SK-N-SH (cell line): ENCODE measurements at regions not wholly inside any gene's neighbourhood (a gene's known extent, or its start where the extent isn't known, plus 50 kb on each side); places are given as distances from the start of the nearest gene placed in this dataset.

Experiments used
- CTCF ChIA-PET: fragments of 300-600, 350-600 bp; formaldehyde crosslinking; extraction: SDS; loops from one replicate; lab custom pipeline; 2021; lab: Yijun Ruan, JAX
- POLR2A ChIA-PET: fragments of 350-600 bp; sonication (Branson Sonifier 250); formaldehyde crosslinking; extraction: SDS; loops from one replicate; lab custom pipeline; 2020; ENCODE audit warnings: antibody characterized with exemption, inconsistent platforms; lab: Yijun Ruan, JAX
- DNase-seq: peaks from one replicate; pipeline ENCODE4 v3.0.0; 2012
- H2AFZ ChIP-seq: fragments of 200-600 bp; sonication (generic); 2 replicates; pipeline ENCODE4 v1.8.1; 2016; ENCODE audit warnings: antibody characterized with exemption, mild to moderate bottlenecking, low read depth
- H3F3A ChIP-seq: fragments of 200-600 bp; sonication (generic); replicated peaks from 2 replicates; pipeline ENCODE3; 2016; ENCODE audit warnings: antibody characterized with exemption, mild to moderate bottlenecking; ENCODE audit not compliant: insufficient read depth
- H3K27ac ChIP-seq, 2 experiments: fragments of 200-500 bp in 1 of 2; fragments of 200-600 bp in 1 of 2; sonication (Bioruptor generic) in 1 of 2; sonication (generic), shearing (Covaris generic) in 1 of 2; 2 replicates each; pipeline versions ENCODE4 v1.5.1 to v1.6.1; 2014 to 2016; ENCODE audit warnings: low read depth in 2 of 2, inconsistent platforms in 1 of 2, low read length in 1 of 2, mild to moderate bottlenecking in 1 of 2, mixed read lengths in 1 of 2
- H3K27me3 ChIP-seq: fragments of 200-600 bp; sonication (generic), shearing (Covaris generic); 2 replicates; pipeline ENCODE4 v1.6.1; 2016; ENCODE audit warnings: mixed run types; ENCODE audit not compliant: insufficient read depth
- H3K36me3 ChIP-seq, 2 experiments: fragments of 200-500 bp in 1 of 2; fragments of 200-600 bp in 1 of 2; sonication (Bioruptor generic) in 1 of 2; sonication (generic) in 1 of 2; replicated peaks in 1 of 2; 2 replicates each; pipeline versions ENCODE3 to v1.5.1; 2014 to 2016; ENCODE audit warnings: low read length in 1 of 2, mild to moderate bottlenecking in 1 of 2; ENCODE audit not compliant: insufficient read depth in 2 of 2, control insufficient read depth in 1 of 2
- H3K4me1 ChIP-seq, 2 experiments: fragments of 200-500 bp in 1 of 2; fragments of 200-600 bp in 1 of 2; sonication (Bioruptor generic) in 1 of 2; sonication (generic), shearing (Covaris generic) in 1 of 2; 2 replicates each; pipeline versions ENCODE4 v1.5.1 to v1.6.1; 2014 to 2016; ENCODE audit warnings: low read depth in 1 of 2, low read length in 1 of 2, mixed run types in 1 of 2; ENCODE audit not compliant: insufficient read depth in 2 of 2, control insufficient read depth in 1 of 2
- H3K4me2 ChIP-seq: fragments of 200-600 bp; sonication (generic), shearing (Covaris generic); 2 replicates; pipeline ENCODE4 v1.6.1; 2017; ENCODE audit warnings: mixed run types
- H3K4me3 ChIP-seq, 2 experiments: fragments of 200-500 bp in 1 of 2; fragments of 200-600 bp in 1 of 2; sonication (Bioruptor generic) in 1 of 2; sonication (generic), shearing (Covaris generic) in 1 of 2; 2 replicates each; pipeline versions ENCODE4 v1.5.1 to v1.8.1; 2014 to 2016; ENCODE audit warnings: low read depth in 2 of 2, inconsistent platforms in 1 of 2, low read length in 1 of 2, mild to moderate bottlenecking in 1 of 2, mixed read lengths in 1 of 2, moderate library complexity in 1 of 2
- H3K79me2 ChIP-seq: fragments of 200-600 bp; sonication (generic); 2 replicates; pipeline ENCODE4 v1.8.1; 2017; ENCODE audit warnings: mild to moderate bottlenecking; ENCODE audit not compliant: insufficient read depth
- H3K9ac ChIP-seq: fragments of 200-600 bp; sonication (generic); 2 replicates; pipeline ENCODE4 v1.6.1; 2017; ENCODE audit warnings: mixed run types
- H3K9me2 ChIP-seq: fragments of 200-600 bp; sonication (generic); 2 replicates; pipeline ENCODE4 v1.6.1; 2017; ENCODE audit warnings: mixed run types
- H3K9me3 ChIP-seq: fragments of 200-600 bp; sonication (generic); 2 replicates; pipeline ENCODE4 v1.6.1; 2017; ENCODE audit warnings: mixed run types, mild to moderate bottlenecking, moderate library complexity
- H4K20me1 ChIP-seq: fragments of 200-600 bp; sonication (generic); 2 replicates; pipeline ENCODE4 v1.6.1; 2017; ENCODE audit warnings: mild to moderate bottlenecking, mixed run types; ENCODE audit not compliant: insufficient read depth
- FOXM1 ChIP-seq: IDR thresholded peaks from 2 replicates; pipeline ENCODE4 v1.4.0; 2012; ENCODE audit warnings: low read depth, mild to moderate bottlenecking
- GABPA ChIP-seq: IDR thresholded peaks from 2 replicates; pipeline ENCODE4 v1.4.0; 2012; ENCODE audit warnings: low read depth, mild to moderate bottlenecking
- GATA2 ChIP-seq: sonication (generic); formaldehyde crosslinking; IDR thresholded peaks from 2 replicates; pipeline ENCODE4 v1.5.0; 2020; ENCODE audit warnings: mild to moderate bottlenecking, missing genetic modification reagents
- IRF3 ChIP-seq: fragments of 150-350 bp; IDR thresholded peaks from 2 replicates; pipeline ENCODE4 v1.6.1; 2016; ENCODE audit warnings: mild to moderate bottlenecking, low read depth, low read length
- MAX ChIP-seq: IDR thresholded peaks from 2 replicates; pipeline ENCODE4 v1.4.0; 2012; ENCODE audit warnings: low read depth
- MEF2A ChIP-seq: IDR thresholded peaks from 2 replicates; pipeline ENCODE4 v1.4.0; 2012; ENCODE audit warnings: low read depth, borderline replicate concordance
- MXI1 ChIP-seq: IDR thresholded peaks from 2 replicates; pipeline ENCODE4 v1.6.1; 2012; ENCODE audit warnings: mild to moderate bottlenecking, low read depth, low read length, improper control_type of control experiment
- NFIC ChIP-seq: IDR thresholded peaks from 2 replicates; pipeline ENCODE4 v1.4.0; 2012; ENCODE audit warnings: borderline replicate concordance
- NRF1 ChIP-seq: IDR thresholded peaks from 2 replicates; pipeline ENCODE4 v1.6.1; 2012; ENCODE audit warnings: low read depth, mild to moderate bottlenecking, low read length
- PBX3 ChIP-seq: IDR thresholded peaks from 2 replicates; pipeline ENCODE4; 2012
- POLR2AphosphoS5 ChIP-seq: IDR thresholded peaks from 2 replicates; pipeline ENCODE4 v1.6.1; 2012; ENCODE audit warnings: low read depth, low read length
- RXRA ChIP-seq: IDR thresholded peaks from 2 replicates; pipeline ENCODE4 v1.4.0; 2012; ENCODE audit warnings: low read depth, mild to moderate bottlenecking, borderline replicate concordance
- TCF12 ChIP-seq: IDR thresholded peaks from 2 replicates; pipeline ENCODE4 v1.4.0; 2012
- TEAD4 ChIP-seq: IDR thresholded peaks from 2 replicates; pipeline ENCODE4 v1.4.0; 2012; ENCODE audit warnings: mild to moderate bottlenecking, borderline replicate concordance; ENCODE audit not compliant: insufficient read depth
- USF2 ChIP-seq: fragments of 150-350 bp; IDR thresholded peaks from 2 replicates; pipeline ENCODE4 v1.6.1; 2017; ENCODE audit warnings: antibody characterized with exemption, low read length, low read depth, borderline replicate concordance
- YY1 ChIP-seq: IDR thresholded peaks from 2 replicates; pipeline ENCODE4 v1.4.0; 2012; ENCODE audit warnings: low read depth, mild to moderate bottlenecking
- ZBTB33 ChIP-seq: IDR thresholded peaks from 2 replicates; pipeline ENCODE4 v1.4.0; 2012; ENCODE audit warnings: low read depth, borderline replicate concordance
- WGBS: methylation state at CpG from one replicate; pipeline ENCODE4 v1.1.6; 2017; ENCODE audit warnings: low lambda C conversion rate; 5-methylcytosine and 5-hydroxymethylcytosine counted together

- no peaks in the 10 kb centered on the region for H3K79me2 ChIP-seq
- POLR2A ChIA-PET = no interaction called here
- 0 out of 4 replicates have a peak, but pooled peaks cover 0 to 5% of the 10 kb centered on the region in 2 experiments for H3K4me1 ChIP-seq
- TF ChIP-seq NFIC (no peak), POLR2AphosphoS5 (no peak), IRF3 (no peak), RXRA (no peak), FOXM1 (no peak), YY1 (no peak), MAX (no peak), PBX3 (no peak), NRF1 (no peak), GABPA (no peak), MXI1 (no peak), MEF2A (no peak), ZBTB33 (no peak), USF2 (no peak), GATA2 (no peak), TEAD4 (no peak), TCF12 (no peak)
- H3K36me3 ChIP-seq = no peaks in the 10 kb centered on the region
- H3K9ac ChIP-seq = no peak overlapping the region
- DNase-seq = no peak
- no peak overlapping the region for H3K4me2 ChIP-seq
- H3K4me3 ChIP-seq = no peak overlapping the region
- H3K27ac ChIP-seq = peak overlapping the region in 1 of 2 experiments; percentile 52; a peak in 1 of 4 replicates
- H4K20me1 ChIP-seq = no peaks in the 10 kb centered on the region
- no peaks in the 10 kb centered on the region for H3K9me2 ChIP-seq
- H3K27me3 ChIP-seq = no peaks in the 10 kb centered on the region
- WGBS = 98% methylated on average over 3 of the region's 3 CpGs
- H3K9me3 ChIP-seq = no peaks in the 10 kb centered on the region
- H2AFZ ChIP-seq = no peak overlapping the region
- H3F3A ChIP-seq = peaks cover 11% of the 10 kb centered on the region
- CTCF ChIA-PET = no interaction called here
These were observed 387.0 kb upstream of the DDI1 start for GRCh38 chr11:103649401-103649895.
